ENCODE measurements at regions not wholly inside any gene's neighbourhood (a gene's known extent, or its start where the extent isn't known, plus 50 kb on each side); places are given as distances from the start of the nearest gene placed in this dataset.

GRCh38 chr12:41706376-41706775 is 438.3 kb downstream of the GXYLT1 start:
- no peak overlapping the region for H3K4me3 ChIP-seq (ENCODE audit: control insufficient read depth, low read depth, low read length)
- no peak for DNase-seq (ENCODE audit: low read depth)
- TF ChIP-seq CTCF (IDR thresholded peaks at IDR 0.05; ENCODE audit: control insufficient read depth, insufficient read depth, low read depth, low read length, missing control alignments), result no peak

DNA sequence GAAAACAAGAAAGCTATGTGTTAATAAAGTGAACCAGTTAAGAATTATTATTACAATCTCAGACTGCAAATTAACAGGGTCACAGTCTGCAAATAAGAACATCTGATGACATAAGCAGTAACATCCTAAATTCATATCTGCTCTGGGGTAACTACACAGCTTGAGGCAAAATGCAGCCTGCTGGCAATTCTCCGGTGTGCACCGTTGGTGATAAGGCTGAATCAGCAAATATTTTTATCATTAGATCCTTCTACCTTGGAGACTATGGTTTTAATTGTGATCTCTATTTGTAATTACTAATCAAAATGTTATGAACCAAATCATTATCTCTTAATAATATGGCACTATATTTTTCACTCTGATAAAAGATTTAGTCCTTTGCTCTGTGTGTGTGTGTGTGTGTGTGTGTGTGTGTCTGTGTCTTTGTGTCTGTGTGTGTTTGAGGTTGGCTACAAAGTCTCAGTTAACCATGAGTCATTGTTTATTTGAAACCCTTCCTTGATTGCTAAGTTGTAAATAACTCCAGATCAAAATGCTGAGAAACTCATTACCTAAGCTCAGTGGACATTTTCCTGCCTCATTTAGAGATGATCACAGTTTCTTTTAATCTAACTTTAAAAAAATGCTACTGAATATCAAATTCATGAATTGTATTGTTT is 442.6 kb downstream of the GXYLT1 start:
- no peak for TF ChIP-seq CTCF (IDR thresholded peaks at IDR 0.05; ENCODE audit: control insufficient read depth, insufficient read depth, low read depth, low read length, missing control alignments)
- no peak overlapping the region for H3K4me3 ChIP-seq (ENCODE audit: control insufficient read depth, low read depth, low read length)
- DNase-seq (ENCODE audit: low read depth), result no peak

DNA sequence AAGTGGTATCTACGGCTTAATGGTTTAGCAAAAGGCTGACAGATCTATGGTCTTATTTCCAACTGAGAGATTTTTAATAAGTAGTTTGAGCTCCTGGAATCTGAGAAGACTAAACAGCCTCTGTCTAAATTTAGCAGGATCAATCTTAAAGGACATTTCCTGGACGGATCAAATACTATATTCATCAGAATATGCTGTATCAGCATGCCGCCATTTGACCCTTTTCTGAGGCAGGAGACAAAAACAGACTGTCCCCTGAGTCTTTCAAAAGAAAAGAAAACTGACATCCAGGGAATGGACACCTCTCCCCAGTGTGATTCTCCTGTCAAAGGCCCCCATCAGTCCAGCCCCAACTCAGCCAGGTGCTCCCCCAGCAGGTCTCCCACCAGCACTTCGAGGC is 443.7 kb downstream of the GXYLT1 start:
- no peak for DNase-seq (ENCODE audit: low read depth)
- H3K4me3 ChIP-seq (ENCODE audit: control insufficient read depth, low read depth, low read length), result no peak overlapping the region
- no peak for TF ChIP-seq CTCF (IDR thresholded peaks at IDR 0.05; ENCODE audit: control insufficient read depth, insufficient read depth, low read depth, low read length, missing control alignments)

DNA sequence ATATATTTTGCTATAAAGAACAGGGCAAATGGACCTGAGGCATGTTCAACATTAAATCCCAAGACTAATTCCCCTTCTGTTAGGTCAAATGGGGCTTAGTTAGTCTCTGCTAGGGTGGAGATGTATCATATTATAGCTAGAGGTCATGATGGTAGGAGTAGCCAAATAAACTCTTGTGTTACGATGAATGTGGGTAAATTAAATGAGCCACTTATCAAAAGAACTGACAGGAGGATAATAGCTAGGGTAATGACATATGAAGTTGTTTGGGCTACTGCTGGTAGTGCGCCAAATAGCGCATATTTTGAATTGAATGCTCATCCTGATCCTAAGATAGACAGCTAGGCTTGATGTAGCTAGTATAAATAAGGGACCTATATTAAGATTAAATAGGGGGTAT is 445.0 kb downstream of the GXYLT1 start:
- no peak overlapping the region for H3K4me3 ChIP-seq (ENCODE audit: control insufficient read depth, low read depth, low read length)
- TF ChIP-seq CTCF (IDR thresholded peaks at IDR 0.05; ENCODE audit: control insufficient read depth, insufficient read depth, low read depth, low read length, missing control alignments), result no peak
- no peak for DNase-seq (ENCODE audit: low read depth)

GRCh38 chr12:41697161-41697560 is 447.5 kb downstream of the GXYLT1 start:
- DNase-seq (ENCODE audit: low read depth), result no peak
- TF ChIP-seq CTCF (IDR thresholded peaks at IDR 0.05; ENCODE audit: control insufficient read depth, insufficient read depth, low read depth, low read length, missing control alignments), result no peak
- H3K4me3 ChIP-seq (ENCODE audit: control insufficient read depth, low read depth, low read length), result no peak overlapping the region

DNA sequence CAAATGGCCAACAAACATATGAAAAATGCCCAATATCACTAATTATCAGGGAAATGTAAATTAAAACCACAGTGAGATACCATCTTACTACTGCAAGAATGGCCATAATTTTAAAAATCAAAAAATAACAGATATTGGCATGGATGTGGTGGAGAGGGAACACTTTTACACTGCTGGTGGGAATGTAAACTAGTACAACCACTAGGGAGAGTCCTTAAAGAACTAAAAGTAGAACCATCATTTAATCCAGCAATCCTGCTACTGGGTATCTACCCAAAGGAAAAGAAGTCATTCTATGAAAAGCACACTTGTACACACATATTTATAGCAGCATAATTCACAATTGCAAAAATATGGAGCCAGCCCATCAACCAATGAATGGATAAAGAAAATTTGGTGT is 459.7 kb downstream of the GXYLT1 start:
- TF ChIP-seq CTCF (IDR thresholded peaks at IDR 0.05; ENCODE audit: control insufficient read depth, insufficient read depth, low read depth, low read length, missing control alignments), result no peak

More for the DNA sequence above, 459.7 kb downstream of the GXYLT1 start:
- DNase-seq (ENCODE audit: low read depth), result no peak
- H3K4me3 ChIP-seq (ENCODE audit: control insufficient read depth, low read depth, low read length), result no peak overlapping the region
